GM10248 (cell line): ENCODE measurements at regions not wholly inside any gene's neighbourhood (a gene's known extent, or its start where the extent isn't known, plus 50 kb on each side); places are given as distances from the start of the nearest gene placed in this dataset.

Experiments used
- CTCF ChIA-PET: fragments of 300-600 bp; sonication (Branson Sonifier 250); formaldehyde crosslinking; extraction: SDS; loops from one replicate; lab custom pipeline; 2021; ENCODE audit warnings: antibody characterized with exemption; lab: Yijun Ruan, JAX
- POLR2A ChIA-PET: fragments of 350-650 bp; sonication (Branson Sonifier 250); formaldehyde crosslinking; extraction: SDS; loops from one replicate; lab custom pipeline; 2020; ENCODE audit warnings: antibody characterized with exemption; lab: Yijun Ruan, JAX
- DNase-seq: peaks from one replicate; pipeline ENCODE4 v3.0.0; 2012; ENCODE audit errors: extremely low spot score
- CTCF ChIP-seq: IDR thresholded peaks from 2 replicates; pipeline ENCODE4 v1.5.1; 2012; ENCODE audit warnings: mild to moderate bottlenecking, low read depth; ENCODE audit errors: extremely low read depth, missing control alignments, control extremely low read depth

GRCh38 chr14:46300765-46301164, 350.8 kb downstream of the RPL10L start:
- CTCF ChIA-PET: no interaction called here
- no peak for TF ChIP-seq CTCF
- POLR2A ChIA-PET: no interaction called here
- no peak for DNase-seq

- ChIA-PET CTCF (interaction anchor here (1.0 to 1.4 kb wide), 2 partner anchors 14 to 17 kb away, joined by 3 read pairs; no protein-coding TSS in a partner anchor), POLR2A (no interaction called here)
- TF ChIP-seq CTCF: no peak
- no peak for DNase-seq
Measured at GRCh38 chr14:46290706-46291105, 360.9 kb downstream of the RPL10L start.

GRCh38 chr14:46279776-46280175, 371.8 kb downstream of the RPL10L start:
- ChIA-PET CTCF (no interaction called here), POLR2A (no interaction called here)
- TF ChIP-seq CTCF: no peak
- DNase-seq: no peak

GRCh38 chr14:46279327-46279726, 372.3 kb downstream of the RPL10L start:
- TF ChIP-seq CTCF: no peak
- ChIA-PET CTCF (no interaction called here), POLR2A (no interaction called here)
- DNase-seq: no peak

GRCh38 chr14:46259536-46259935, 392.0 kb downstream of the RPL10L start:
- POLR2A ChIA-PET: no interaction called here

GRCh38 chr14:46256381-46256780, 395.2 kb downstream of the RPL10L start:
- ChIA-PET CTCF (no interaction called here), POLR2A (no interaction called here)
- no peak for DNase-seq
- TF ChIP-seq CTCF: no peak

More at GRCh38 chr14:46259536-46259935, 392.0 kb downstream of the RPL10L start:
- DNase-seq: no peak
- no peak for TF ChIP-seq CTCF
- CTCF ChIA-PET: interaction anchor here (1.9 kb wide), 1 partner anchor 10 kb away, joined by 6 read pairs; no protein-coding TSS in a partner anchor

GRCh38 chr14:46250113-46250703, 401.4 kb downstream of the RPL10L start:
- no peak for DNase-seq
- TF ChIP-seq CTCF: peak; percentile 57
- POLR2A ChIA-PET: no interaction called here
- CTCF ChIA-PET: interaction anchor here (0.8 to 1.5 kb wide), 4 partner anchors 8 to 54 kb away, joined by 3 to 6 read pairs (median 4); no protein-coding TSS in a partner anchor
